HepG2 (cell line): ENCODE measurements at regions not wholly inside any gene's neighbourhood (a gene's known extent, or its start where the extent isn't known, plus 50 kb on each side); places are given as distances from the start of the nearest gene placed in this dataset.

ENCODE experiments used
- ARID2 ChIP-seq: sonication (generic); formaldehyde crosslinking; IDR thresholded peaks from 2 replicates; pipeline ENCODE4 v1.8.1; 2022; ENCODE audit warnings: mild to moderate bottlenecking, missing genetic modification reagents, borderline replicate concordance
- BRCA1 ChIP-seq: sonication (generic); formaldehyde crosslinking; IDR thresholded peaks from 2 replicates; pipeline ENCODE4 v1.4.0; 2020; ENCODE audit warnings: missing genetic modification reagents
- CTCF ChIP-seq: sonication (generic); formaldehyde crosslinking; IDR thresholded peaks from 2 replicates; pipeline ENCODE4 v1.5.0; 2020; ENCODE audit warnings: mild to moderate bottlenecking, missing genetic modification reagents, moderate library complexity
- EZH2 ChIP-seq: conservative IDR thresholded peaks from 2 replicates; pipeline ENCODE4 v1.6.1; 2012; ENCODE audit warnings: mild to moderate bottlenecking, low read depth, low read length, moderate library complexity
- HNF4G ChIP-seq, 2 experiments: sonication (generic) in 1 of 2; formaldehyde crosslinking in 1 of 2; IDR thresholded peaks; 2 replicates each; pipeline versions ENCODE4 v1.4.0 to v1.6.1; 2011 to 2020; ENCODE audit warnings: borderline replicate concordance in 2 of 2, low read depth in 2 of 2, mild to moderate bottlenecking in 2 of 2, low read length in 1 of 2, missing genetic modification reagents in 1 of 2, moderate library complexity in 1 of 2
- JUND ChIP-seq: sonication (generic); formaldehyde crosslinking; IDR thresholded peaks from 2 replicates; pipeline ENCODE4 v1.8.0; 2022; ENCODE audit warnings: mild to moderate bottlenecking, missing genetic modification reagents
- MXI1 ChIP-seq: IDR thresholded peaks from 3 replicates; pipeline ENCODE4 v1.6.1; 2012; ENCODE audit warnings: low read depth, low read length, inconsistent platforms, borderline replicate concordance
- SP4 ChIP-seq: sonication (generic); formaldehyde crosslinking; IDR thresholded peaks from 2 replicates; pipeline ENCODE4 v1.8.1; 2023; ENCODE audit warnings: mild to moderate bottlenecking, missing genetic modification reagents
- SUZ12 ChIP-seq: fragments of 150-350 bp; IDR thresholded peaks from 2 replicates; pipeline ENCODE4 v1.6.1; 2014; ENCODE audit warnings: low read depth, low read length
- TCF7L2 ChIP-seq: IDR thresholded peaks from 2 replicates; pipeline ENCODE4 v1.6.1; 2011; ENCODE audit warnings: mild to moderate bottlenecking, low read depth, low read length, moderate library complexity
- XRCC5 ChIP-seq: fragments of 200-400 bp; formaldehyde crosslinking; optimal IDR thresholded peaks from 2 replicates; pipeline ENCODE3; 2017; ENCODE audit warnings: mild to moderate bottlenecking, low read length
- ZNF263 ChIP-seq: sonication (generic); formaldehyde crosslinking; IDR thresholded peaks from 2 replicates; pipeline ENCODE4 v1.4.0; 2020; ENCODE audit warnings: missing genetic modification reagents
- ZNF775 ChIP-seq: sonication (generic); formaldehyde crosslinking; IDR thresholded peaks from 2 replicates; pipeline ENCODE4 v1.4.0; 2020; ENCODE audit warnings: missing genetic modification reagents, mild to moderate bottlenecking, moderate library complexity, borderline replicate concordance
- TF ChIP-seq, protein P1 (sequence below): sonication (generic); formaldehyde crosslinking; IDR thresholded peaks from 2 replicates; pipeline ENCODE4 v1.8.1; 2023; ENCODE audit warnings: mild to moderate bottlenecking, missing genetic modification reagents, borderline replicate concordance

- TF ChIP-seq HNF4G (IDR thresholded peaks at IDR 0.05; ENCODE audit: borderline replicate concordance, low read depth, low read length) (no peak), HNF4G (CRISPR knock-in tag; IDR thresholded peaks at IDR 0.05; ENCODE audit: borderline replicate concordance, low read depth) (no peak), JUND (CRISPR knock-in tag) (no peak), XRCC5 (no peak), BRCA1 (CRISPR knock-in tag) (no peak), ZNF775 (no peak), MXI1 (no peak), TCF7L2 (no peak), CTCF (no peak), SP4 (CRISPR knock-in tag) (no peak), SUZ12 (no peak), ARID2 (CRISPR knock-in tag) (no peak), EZH2 (no peak), ZNF263 (no peak)
- TF ChIP-seq, protein P1, sequence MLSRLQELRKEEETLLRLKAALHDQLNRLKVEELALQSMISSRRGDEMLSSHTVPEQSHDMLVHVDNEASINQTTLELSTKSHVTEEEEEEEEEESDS (CRISPR knock-in tag) = no peak
Observed at GRCh38 chr10:36942616-36943015, 182.8 kb upstream of the ANKRD30A start.
